A673 (cell line): ENCODE measurements at regions not wholly inside any gene's neighbourhood (a gene's known extent, or its start where the extent isn't known, plus 50 kb on each side); places are given as distances from the start of the nearest gene placed in this dataset.

Source experiments
- CTCF ChIP-seq: fragments of 300-800, 200-600 bp; sonication (generic); conservative IDR thresholded peaks from 2 replicates; pipeline ENCODE4 v1.5.1; 2017; ENCODE audit warnings: low read depth, mild to moderate bottlenecking, antibody characterized with exemption, low read length, moderate library complexity, mixed read lengths
- EZH2 ChIP-seq: fragments of 200-600 bp; sonication (generic); IDR thresholded peaks from 2 replicates; pipeline ENCODE4 v1.6.1; 2017; ENCODE audit warnings: borderline replicate concordance, low read depth, mild to moderate bottlenecking, mixed read lengths, antibody characterized with exemption, low read length; ENCODE audit not compliant: poor library complexity, severe bottlenecking

- TF ChIP-seq CTCF (no peak), EZH2 (no peak)
Observed at GRCh38 chr4:146112389-146112788, 63.1 kb upstream of the LSM6 start.
